ENCODE measurements at regions not wholly inside any gene's neighbourhood (a gene's known extent, or its start where the extent isn't known, plus 50 kb on each side); places are given as distances from the start of the nearest gene placed in this dataset.

- Histone ChIP-seq H3K79me2 (ENCODE audit: control insufficient read depth, insufficient read depth, low read length) (no peaks in the 10 kb centered on the region), H3K36me3 (replicated peaks in 1 of 2; ENCODE audit: control extremely low read depth in 1 of 2, control insufficient read depth in 1 of 2, extremely low read depth in 1 of 2, insufficient read depth in 2 of 2, low read length in 1 of 2) (no peaks in the 10 kb centered on the region), H3K4me1 (ENCODE audit: control insufficient read depth in 2 of 2, insufficient read depth in 2 of 2, low read length in 2 of 2) (no peaks in the 10 kb centered on the region), H3K4me2 (replicated peaks; ENCODE audit: low read depth, low read length, poor library complexity, severe bottlenecking) (no peak overlapping the region), H3K9ac (ENCODE audit: low read length) (no peak overlapping the region), H2AFZ (ENCODE audit: insufficient read depth, low read depth, low read length, poor library complexity, severe bottlenecking) (no peak overlapping the region), H3K9me3 (ENCODE audit: control extremely low read depth in 1 of 3, control insufficient read depth in 2 of 3, insufficient read depth in 1 of 3, low read length in 2 of 3) (peaks cover 0 to 5% (median 0%) of the 10 kb centered on the region in 3 donors), H3K27me3 (replicated peaks in 1 of 4; ENCODE audit: control extremely low read depth in 1 of 4, control insufficient read depth in 3 of 4, insufficient read depth in 4 of 4, low read length in 3 of 4) (peaks cover 0 to 9% (median 0%) of the 10 kb centered on the region in 4 experiments), H4K20me1 (ENCODE audit: control insufficient read depth, insufficient read depth, low read length, poor library complexity, severe bottlenecking) (no peaks in the 10 kb centered on the region), H3K4me3 (ENCODE audit: control extremely low read depth in 1 of 5, extremely low read depth in 1 of 5, insufficient read depth in 1 of 5, low read depth in 2 of 5, low read length in 4 of 5) (no peak overlapping the region), H3K27ac (ENCODE audit: low read length in 2 of 2) (no peak overlapping the region)
- Mint-ChIP-seq H3K9me3 (ENCODE audit: insufficient read depth) (no peaks in the 10 kb centered on the region), H3K27me3 (peaks cover 26% of the 10 kb centered on the region), H3K4me3 (no peak overlapping the region), H3K4me1 (no peaks in the 10 kb centered on the region), H3K27ac (no peak overlapping the region)
- ATAC-seq (ENCODE audit: low read depth) (no peak), DNase-seq (no peak)
- 90% methylated on average over 2 of the region's 3 CpGs for WGBS (ENCODE audit: insufficient coverage)
- ChIA-PET POLR2A (no interaction called here), CTCF (no interaction called here)
- TF ChIP-seq CTCF (IDR thresholded peaks at IDR 0.05) (no peak), EZH2 (IDR thresholded peaks at IDR 0.05; ENCODE audit: borderline replicate concordance, insufficient read depth, low read depth, low read length, poor library complexity, severe bottlenecking) (no peak)
- intact Hi-C loops (cut with micrococcal nuclease): no loop called here
Observed at GRCh38 chr11:71304491-71304890, 52.1 kb upstream of the SHANK2 start.

GRCh38 chr11:71304045-71304444 lies 51.7 kb upstream of the SHANK2 start:
- Histone ChIP-seq H3K79me2 (ENCODE audit: control insufficient read depth, insufficient read depth, low read length) (no peaks in the 10 kb centered on the region), H2AFZ (ENCODE audit: insufficient read depth, low read depth, low read length, poor library complexity, severe bottlenecking) (no peak overlapping the region), H3K9ac (ENCODE audit: low read length) (no peak overlapping the region), H3K4me2 (replicated peaks; ENCODE audit: low read depth, low read length, poor library complexity, severe bottlenecking) (no peak overlapping the region), H3K36me3 (replicated peaks in 1 of 2; ENCODE audit: control extremely low read depth in 1 of 2, control insufficient read depth in 1 of 2, extremely low read depth in 1 of 2, insufficient read depth in 2 of 2, low read length in 1 of 2) (no peaks in the 10 kb centered on the region), H4K20me1 (ENCODE audit: control insufficient read depth, insufficient read depth, low read length, poor library complexity, severe bottlenecking) (no peaks in the 10 kb centered on the region), H3K27me3 (replicated peaks in 1 of 4; ENCODE audit: control extremely low read depth in 1 of 4, control insufficient read depth in 3 of 4, insufficient read depth in 4 of 4, low read length in 3 of 4) (peaks cover 0 to 10% (median 0%) of the 10 kb centered on the region in 4 experiments), H3K4me3 (ENCODE audit: control extremely low read depth in 1 of 5, extremely low read depth in 1 of 5, insufficient read depth in 1 of 5, low read depth in 2 of 5, low read length in 4 of 5) (no peak overlapping the region), H3K27ac (ENCODE audit: low read length in 2 of 2) (no peak overlapping the region), H3K4me1 (ENCODE audit: control insufficient read depth in 2 of 2, insufficient read depth in 2 of 2, low read length in 2 of 2) (no peaks in the 10 kb centered on the region), H3K9me3 (ENCODE audit: control extremely low read depth in 1 of 3, control insufficient read depth in 2 of 3, insufficient read depth in 1 of 3, low read length in 2 of 3) (peaks cover 0 to 4% (median 0%) of the 10 kb centered on the region in 3 donors)
- intact Hi-C loops (cut with micrococcal nuclease): no loop called here
- Mint-ChIP-seq H3K27me3 (peaks cover 30% of the 10 kb centered on the region), H3K4me1 (no peaks in the 10 kb centered on the region), H3K27ac (no peak overlapping the region), H3K9me3 (ENCODE audit: insufficient read depth) (no peaks in the 10 kb centered on the region), H3K4me3 (no peak overlapping the region)
- DNase-seq (no peak), ATAC-seq (ENCODE audit: low read depth) (no peak)
- 100% methylated on average over 1 of the region's 1 CpG for WGBS (ENCODE audit: insufficient coverage)
- CTCF ChIA-PET: no interaction called here
- TF ChIP-seq CTCF (IDR thresholded peaks at IDR 0.05) (no peak), EZH2 (IDR thresholded peaks at IDR 0.05; ENCODE audit: borderline replicate concordance, insufficient read depth, low read depth, low read length, poor library complexity, severe bottlenecking) (no peak)
- POLR2A ChIA-PET: no interaction called here

Data from B cell (primary cell).